Amniotic stem cell (primary cell): ENCODE measurements at regions not wholly inside any gene's neighbourhood (a gene's known extent, or its start where the extent isn't known, plus 50 kb on each side); places are given as distances from the start of the nearest gene placed in this dataset.

ENCODE experiments used
- DNase-seq: peaks from one replicate; lab custom pipeline; 2025; lab: John Stamatoyannopoulos, UW

GRCh38 chr20:60430516-60431001, 472.3 kb downstream of the CDH26 start:
- DNase-seq: no peak

DNA sequence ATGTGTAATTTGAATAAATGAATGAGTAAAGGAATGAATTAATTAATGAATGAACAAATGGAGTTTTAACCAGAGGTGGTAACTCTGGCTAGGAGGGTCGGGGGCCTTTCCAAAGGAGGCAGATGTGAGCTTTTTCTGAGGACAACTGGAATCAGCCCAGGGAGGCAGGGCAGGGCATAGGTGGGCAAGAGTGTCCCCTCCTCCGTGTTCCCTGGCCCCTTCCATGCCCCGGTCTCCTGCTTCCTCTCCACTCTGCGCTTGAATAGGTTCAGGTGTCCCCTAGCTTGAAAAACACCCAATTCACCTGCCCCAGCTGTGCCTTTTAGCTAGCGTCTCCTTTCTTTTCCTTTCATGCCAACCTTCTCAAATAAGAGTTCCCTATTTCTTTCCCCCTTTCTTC, 473.1 kb downstream of the CDH26 start:
- DNase-seq: no peak

DNA sequence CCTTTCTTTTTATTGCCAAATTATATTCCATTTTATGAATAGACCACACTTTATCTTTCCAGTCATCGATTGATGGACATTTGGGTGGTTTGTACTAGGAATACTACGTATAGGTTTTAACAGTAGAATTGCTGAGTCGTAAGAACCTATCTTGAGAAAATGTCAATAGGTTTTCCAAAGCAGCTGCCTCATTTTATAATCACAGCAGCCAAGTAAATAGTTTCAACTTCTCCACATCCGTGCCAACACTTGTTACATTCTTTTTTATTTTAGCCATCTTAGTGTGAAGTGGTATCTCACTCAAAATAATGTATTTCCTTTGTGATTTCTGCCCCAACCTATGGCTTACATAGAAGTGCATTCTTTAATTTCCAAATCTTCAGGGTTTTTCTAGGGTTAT, 479.2 kb downstream of the CDH26 start:
- no peak for DNase-seq

- no peak for DNase-seq
These were observed 488.3 kb downstream of the CDH26 start for GRCh38 chr20:60446267-60447111.

GRCh38 chr20:60447703-60448102, 489.5 kb downstream of the CDH26 start:
- no peak for DNase-seq

DNA sequence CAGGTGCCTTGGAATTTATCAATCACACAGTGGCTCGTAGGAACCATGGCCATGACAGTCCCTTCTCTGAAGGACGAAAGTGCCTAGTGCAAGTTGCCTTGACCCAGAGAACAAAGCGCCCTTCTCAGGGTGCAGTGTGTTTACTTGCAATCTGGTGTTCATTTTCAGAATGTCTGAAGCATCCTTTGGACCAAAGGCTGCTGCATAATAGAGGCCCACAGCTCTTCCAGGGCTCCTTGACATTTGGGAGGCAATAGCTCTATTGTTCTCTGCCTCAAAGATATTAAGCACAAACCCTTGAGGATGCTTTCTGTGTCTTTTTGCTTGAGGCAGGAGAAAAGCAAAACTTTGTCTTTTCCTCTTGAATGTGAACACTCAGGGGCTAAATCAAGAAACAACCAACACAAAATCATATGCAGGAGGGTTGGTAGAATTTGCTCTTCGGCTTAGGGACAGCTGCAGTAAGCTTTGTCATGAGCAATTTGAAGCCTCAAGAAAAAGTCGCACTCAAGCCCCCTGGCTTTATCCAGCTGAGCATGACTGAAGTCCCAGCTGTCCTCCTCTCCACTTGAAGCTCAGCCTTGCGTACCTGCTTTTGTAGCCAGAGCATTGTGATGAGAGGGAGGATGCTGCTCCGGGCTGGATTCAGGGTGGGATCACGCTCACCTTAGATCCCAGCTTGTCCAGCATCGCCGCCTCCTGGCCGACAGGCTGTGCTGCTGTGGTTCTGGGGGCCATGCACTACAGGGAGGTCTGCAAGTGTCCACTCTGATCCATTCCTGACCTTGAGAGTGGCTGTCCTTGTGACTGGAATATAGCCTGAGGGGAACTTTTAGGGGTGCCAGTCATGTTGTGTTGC, 495.4 kb downstream of the CDH26 start:
- DNase-seq: no peak

GRCh38 chr20:60454491-60454890, 496.3 kb downstream of the CDH26 start:
- DNase-seq: no peak

GRCh38 chr20:60455272-60455671, 497.0 kb downstream of the CDH26 start:
- no peak for DNase-seq

DNA sequence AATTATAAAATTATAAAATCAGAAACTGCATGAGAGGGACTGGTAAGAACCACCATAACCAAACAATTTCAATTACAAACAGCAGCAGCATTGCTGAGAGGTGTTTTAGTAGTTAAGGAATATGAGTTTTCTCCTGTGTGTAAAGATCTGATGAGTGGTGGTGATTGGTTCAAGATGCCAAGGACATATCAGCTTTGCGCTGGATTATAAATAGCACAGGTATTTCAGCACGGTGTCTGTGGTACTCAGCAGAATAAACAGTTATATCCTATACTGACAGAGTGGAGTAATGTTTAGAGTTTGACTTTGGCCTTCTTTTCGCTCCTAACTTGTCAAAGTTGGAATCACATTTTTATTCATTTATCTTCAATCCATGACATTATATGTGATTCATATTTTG, 501.0 kb downstream of the CDH26 start:
- DNase-seq: no peak

GRCh38 chr20:60461993-60462392, 503.8 kb downstream of the CDH26 start:
- no peak for DNase-seq

GRCh38 chr20:60463798-60464197, 505.6 kb downstream of the CDH26 start:
- DNase-seq: no peak

- no peak for DNase-seq
These were observed 507.2 kb downstream of the CDH26 start for GRCh38 chr20:60465439-60465838.

DNA sequence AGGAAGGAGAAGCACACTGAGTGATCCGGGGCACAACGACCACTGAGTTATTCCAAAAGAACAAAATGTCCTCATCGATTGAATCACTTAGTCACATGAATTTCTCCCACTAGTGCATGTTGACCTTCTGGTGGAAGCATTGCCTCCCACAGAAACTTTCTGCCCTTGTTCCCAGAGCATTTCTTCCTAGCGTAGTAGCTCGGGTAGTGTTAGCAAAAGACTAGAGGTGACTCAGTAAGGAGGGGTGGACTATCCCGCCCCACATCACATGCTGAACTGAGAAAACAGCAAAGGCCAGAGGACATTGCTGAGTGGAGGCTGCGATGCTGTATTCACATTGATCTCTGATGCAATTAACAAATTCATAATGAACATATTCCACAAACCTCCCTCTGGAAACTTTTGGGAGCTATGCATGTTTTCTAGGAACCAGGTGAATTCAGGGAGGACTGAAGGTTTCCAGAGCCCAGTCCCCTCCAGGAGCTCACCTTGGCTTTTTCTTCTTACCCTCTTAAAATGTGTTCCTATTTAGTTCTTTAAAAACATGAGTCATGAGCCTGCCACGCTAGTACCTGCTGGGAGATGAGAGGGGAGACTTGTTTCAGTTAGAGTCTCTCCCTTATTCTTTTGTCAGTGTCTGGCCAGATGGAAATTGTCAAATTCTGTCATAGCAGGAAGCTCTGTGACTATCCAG, 507.9 kb downstream of the CDH26 start:
- no peak for DNase-seq

DNA sequence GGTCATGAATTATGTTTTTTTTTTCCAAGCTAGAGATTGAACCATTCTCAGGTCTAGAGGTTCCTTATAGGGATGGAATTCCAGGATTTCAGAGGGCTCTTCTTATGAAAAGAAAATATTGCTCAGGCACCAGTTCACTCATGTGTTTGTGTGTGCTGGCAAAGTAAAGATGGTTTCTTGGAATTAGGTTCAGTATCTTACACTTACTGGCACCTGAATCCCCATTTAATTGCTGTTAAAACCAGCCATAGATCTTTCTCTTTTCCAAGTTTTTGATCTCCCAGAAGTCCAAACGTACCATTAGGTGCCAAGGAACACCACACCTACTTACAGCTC, 508.4 kb downstream of the CDH26 start:
- DNase-seq: no peak

- no peak for DNase-seq
These were observed 508.9 kb downstream of the CDH26 start for GRCh38 chr20:60467078-60467477.

- no peak for DNase-seq
These were observed 509.5 kb downstream of the CDH26 start for GRCh38 chr20:60467771-60468170.

DNA sequence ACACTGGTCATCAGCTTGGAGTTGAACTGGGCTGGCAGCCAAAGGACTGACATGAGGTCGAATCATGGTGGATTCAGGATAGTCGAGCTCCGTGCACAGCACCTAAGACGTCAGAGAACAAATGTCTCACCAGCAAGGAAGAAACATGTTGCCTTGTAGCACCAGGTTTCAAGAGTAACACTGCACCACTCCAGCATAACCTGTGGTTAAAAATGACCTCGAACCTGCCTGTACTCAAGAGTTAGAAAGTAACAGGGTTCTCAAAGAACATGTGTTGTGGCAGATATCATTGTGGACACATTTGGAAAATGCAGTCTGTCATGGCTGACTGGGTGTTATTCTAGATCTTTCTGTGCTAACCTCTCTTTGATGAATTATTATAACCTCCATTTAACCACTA, 511.6 kb downstream of the CDH26 start:
- no peak for DNase-seq

- DNase-seq: no peak
These were observed 512.1 kb downstream of the CDH26 start for GRCh38 chr20:60470366-60470765.

GRCh38 chr20:60473211-60473610, 515.0 kb downstream of the CDH26 start:
- DNase-seq: no peak

DNA sequence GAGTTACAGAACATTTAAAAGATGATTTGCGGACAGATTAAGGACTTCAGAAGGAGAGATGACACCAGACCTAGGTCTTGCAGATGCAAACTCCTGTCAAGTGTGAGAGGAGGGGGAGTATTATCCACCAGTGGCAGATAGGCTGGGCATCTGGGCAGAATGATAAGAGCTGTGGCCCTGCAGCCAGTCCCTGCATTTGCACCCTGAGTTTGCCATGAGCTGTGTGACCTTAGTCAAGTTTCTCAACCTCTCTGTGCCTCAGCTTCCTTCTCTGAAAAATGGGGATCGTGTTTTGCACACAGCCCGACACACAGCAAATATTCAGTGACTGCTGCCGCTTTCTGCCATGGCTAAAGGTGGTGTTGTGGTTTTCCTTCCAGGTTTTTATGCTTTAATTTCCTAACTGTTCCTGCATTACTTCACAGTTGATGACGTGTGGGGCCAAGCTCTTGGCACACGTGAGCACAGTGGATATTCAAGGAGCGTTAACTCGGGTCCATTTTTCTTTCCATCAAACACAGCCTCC, 516.2 kb downstream of the CDH26 start:
- no peak for DNase-seq

DNA sequence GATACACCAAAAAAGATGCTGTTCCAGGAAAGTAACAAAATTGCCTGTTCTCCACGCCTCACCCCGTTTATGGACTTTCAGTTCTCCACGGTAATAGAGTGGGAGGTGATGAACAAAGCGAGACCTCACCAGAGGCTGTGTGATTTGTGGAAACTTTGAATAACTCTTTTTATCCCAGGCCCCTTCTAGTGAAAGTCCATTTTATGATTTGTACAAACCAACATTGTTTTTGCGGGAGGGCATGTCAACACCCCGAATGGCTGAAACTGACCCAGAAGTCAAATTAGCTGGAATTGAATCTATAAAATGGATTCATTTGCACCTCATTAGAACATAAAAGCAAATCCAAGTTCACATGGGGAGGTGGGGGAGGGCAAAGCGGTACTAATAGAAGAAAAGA, 517.8 kb downstream of the CDH26 start:
- DNase-seq: no peak

DNA sequence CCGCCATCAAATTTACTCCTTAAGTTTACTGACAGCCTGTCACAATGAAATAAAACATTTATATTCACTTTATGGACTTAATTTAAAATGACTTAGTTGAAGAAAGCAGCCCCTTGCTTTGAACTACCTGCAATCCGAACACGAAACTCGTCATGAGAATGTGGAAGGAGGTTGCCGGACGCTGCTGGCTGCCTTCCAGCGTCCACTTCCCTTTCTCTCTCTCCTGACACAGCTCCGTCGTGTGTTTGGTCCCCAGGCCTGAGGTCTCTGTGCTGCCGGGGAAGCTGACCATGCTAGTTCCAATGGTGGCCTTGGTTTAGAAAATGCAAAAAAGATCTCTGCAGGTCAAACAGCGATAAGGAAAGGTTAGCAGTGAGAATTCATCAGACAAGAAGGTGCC, 519.7 kb downstream of the CDH26 start:
- no peak for DNase-seq
